NCI-H226 (cell line): ENCODE measurements at regions not wholly inside any gene's neighbourhood (a gene's known extent, or its start where the extent isn't known, plus 50 kb on each side); places are given as distances from the start of the nearest gene placed in this dataset.

Experiments used
- DNase-seq: peaks from one replicate; pipeline ENCODE4 v3.0.0-alpha.2; 2015

GRCh38 chr20:60591172-60591799 is 633.1 kb downstream of the CDH26 start:
- no peak for DNase-seq

- no peak for DNase-seq
These were observed 640.3 kb downstream of the CDH26 start for GRCh38 chr20:60598528-60598927.

GRCh38 chr20:60599381-60599780 is 641.2 kb downstream of the CDH26 start:
- no peak for DNase-seq

DNA sequence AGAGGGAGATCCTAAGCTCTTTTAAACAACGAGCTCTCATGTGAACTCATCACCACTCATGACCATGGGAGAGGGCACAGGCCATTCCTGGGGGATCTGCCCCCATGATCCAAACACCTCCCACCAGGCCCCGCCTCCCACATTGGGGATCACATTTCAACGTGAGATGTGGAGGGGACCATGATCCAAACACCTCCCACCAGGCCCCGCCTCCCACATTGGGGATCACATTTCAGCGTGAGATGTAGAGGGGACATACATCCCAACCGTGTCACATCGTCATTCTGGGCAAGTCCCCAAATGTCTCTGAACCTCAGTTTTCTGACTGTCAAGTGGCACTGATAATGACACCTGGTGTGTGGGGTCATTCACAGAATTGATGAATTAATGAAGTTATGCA is 641.8 kb downstream of the CDH26 start:
- DNase-seq, result no peak

DNA sequence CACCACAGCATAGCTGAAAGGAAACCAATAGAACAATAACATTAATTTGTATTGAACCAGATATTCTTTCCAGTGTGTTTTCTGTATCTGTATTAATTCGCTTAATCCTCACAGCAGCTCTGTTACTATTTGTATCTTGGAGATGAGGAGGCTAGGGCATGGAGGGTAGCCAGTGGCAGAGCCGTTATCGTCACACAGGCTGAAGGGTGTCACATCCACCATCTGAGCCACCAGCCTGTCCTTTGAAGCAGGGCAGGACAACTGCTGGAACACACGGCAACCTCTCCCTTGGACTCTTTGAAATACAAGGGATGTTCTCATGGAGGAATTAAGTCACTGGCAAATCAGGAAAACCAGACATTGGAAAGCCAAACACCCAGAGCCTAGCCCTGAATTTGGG is 628.0 kb upstream of the CDH4 start:
- no peak for DNase-seq

GRCh38 chr20:60627751-60628565 is 624.1 kb upstream of the CDH4 start:
- no peak for DNase-seq

DNA sequence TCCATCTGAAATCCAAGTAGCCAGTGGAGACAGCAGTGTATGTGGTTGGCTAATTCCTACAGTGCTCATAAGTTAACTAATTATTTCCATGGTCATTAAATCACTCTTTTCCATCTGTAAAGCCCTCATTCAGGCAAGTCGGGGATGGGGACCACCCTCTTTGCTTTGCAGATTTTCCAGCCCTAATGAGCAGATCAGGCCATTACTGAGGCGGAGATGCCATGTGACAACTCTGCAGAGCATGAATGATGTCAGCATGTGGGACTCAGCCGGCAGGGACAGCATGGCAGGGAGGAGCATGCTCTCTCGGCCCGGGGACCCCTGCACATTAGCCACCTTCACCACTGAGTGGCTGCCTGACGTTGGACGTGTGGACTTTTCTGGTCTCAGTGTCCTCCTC is 623.3 kb upstream of the CDH4 start:
- DNase-seq, result no peak

- no peak for DNase-seq
These were observed 622.9 kb upstream of the CDH4 start for GRCh38 chr20:60629206-60629605.

DNA sequence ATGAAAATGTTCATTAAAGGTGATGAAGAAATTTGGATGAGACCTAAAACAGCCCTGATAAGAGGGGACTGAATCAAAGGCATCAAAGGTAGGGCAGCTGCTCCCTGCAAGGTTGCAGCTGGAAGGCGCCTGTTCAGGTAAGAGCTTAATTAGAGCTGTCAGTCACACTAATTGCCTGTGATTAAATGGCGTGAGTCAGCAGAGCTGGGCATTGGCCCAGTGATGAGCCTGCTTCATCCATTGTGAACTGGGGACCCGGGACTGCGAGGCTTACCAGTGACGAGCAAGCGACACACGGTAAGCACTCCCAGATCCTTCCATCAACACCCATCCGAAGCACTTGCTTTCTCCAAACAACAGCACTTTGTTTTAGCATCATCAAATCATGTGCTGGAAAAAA is 621.5 kb upstream of the CDH4 start:
- no peak for DNase-seq

- DNase-seq, result no peak
These were observed 620.3 kb upstream of the CDH4 start for GRCh38 chr20:60631585-60632287.

DNA sequence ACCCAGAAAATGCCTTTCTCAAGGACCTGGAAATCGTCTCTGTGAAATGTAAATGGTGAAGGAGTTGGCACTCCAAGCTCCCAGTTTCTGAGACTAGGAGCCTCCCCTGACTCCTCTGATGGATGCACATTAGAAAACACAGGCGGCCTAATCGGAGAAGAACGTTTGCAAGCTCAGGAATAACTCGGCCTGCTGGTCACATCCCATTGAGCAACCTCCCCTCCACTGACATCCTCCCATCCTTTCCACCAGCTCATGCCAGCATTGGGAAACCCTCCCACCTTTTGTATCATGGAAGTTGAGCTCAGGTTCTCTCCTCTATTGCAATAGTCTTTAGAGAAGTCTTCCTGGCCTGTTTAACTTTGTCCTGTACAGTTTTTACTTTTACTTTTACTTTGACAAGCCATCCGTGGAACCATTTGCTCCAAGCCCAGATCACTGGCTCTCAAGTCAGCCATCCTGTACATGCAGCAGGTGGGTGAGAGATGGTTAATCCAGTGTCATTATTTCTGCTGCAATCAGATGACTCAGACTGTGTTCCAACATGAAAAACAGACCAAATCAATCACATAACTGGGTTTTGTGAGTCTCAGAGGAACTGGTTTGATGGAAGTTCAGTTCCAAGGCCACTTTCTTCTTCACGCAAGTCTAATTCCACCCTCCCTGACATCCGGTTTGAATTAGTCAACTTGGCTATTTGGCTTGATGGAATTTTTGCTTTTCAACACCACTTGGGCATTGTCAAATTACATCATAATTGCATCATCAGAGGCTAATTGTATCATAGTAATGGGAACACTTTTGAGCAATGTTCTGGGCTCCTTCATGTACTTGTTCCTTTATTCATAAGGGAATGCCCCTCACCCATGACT is 619.4 kb upstream of the CDH4 start:
- DNase-seq, result no peak

- no peak for DNase-seq
These were observed 617.4 kb upstream of the CDH4 start for GRCh38 chr20:60634491-60635172.

GRCh38 chr20:60636417-60636816 is 615.6 kb upstream of the CDH4 start:
- DNase-seq, result no peak

GRCh38 chr20:60637801-60638200 is 614.3 kb upstream of the CDH4 start:
- DNase-seq, result no peak

- DNase-seq, result no peak
These were observed 613.5 kb upstream of the CDH4 start for GRCh38 chr20:60638430-60639098.

DNA sequence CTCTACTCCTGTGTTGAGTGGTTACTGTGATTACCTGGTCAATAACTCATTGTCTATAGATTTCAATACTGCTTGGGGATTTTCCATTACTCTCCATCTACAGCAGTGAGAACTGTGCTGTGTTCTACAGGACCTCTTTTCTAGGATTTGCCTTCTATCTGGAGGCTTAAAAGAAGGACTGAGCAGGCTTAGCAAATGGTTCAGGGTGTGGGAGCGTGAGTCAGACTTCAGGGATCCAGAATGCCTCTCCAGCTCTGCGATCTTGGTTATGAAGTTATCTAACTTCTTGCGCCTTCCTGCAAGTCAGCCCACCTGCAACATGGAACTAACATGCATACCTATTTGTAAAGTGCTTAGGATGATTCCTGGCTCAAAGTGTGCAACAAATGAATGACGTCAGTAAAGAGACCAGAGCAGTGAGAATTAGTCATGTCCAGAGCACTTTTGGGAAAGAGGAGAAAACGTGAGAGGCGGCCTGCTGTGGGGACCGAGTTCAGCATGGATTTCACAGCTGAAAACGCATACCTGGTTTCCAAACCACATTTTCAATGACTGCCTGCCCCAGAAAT is 610.1 kb upstream of the CDH4 start:
- DNase-seq, result no peak

- no peak for DNase-seq
These were observed 609.5 kb upstream of the CDH4 start for GRCh38 chr20:60642541-60642940.

DNA sequence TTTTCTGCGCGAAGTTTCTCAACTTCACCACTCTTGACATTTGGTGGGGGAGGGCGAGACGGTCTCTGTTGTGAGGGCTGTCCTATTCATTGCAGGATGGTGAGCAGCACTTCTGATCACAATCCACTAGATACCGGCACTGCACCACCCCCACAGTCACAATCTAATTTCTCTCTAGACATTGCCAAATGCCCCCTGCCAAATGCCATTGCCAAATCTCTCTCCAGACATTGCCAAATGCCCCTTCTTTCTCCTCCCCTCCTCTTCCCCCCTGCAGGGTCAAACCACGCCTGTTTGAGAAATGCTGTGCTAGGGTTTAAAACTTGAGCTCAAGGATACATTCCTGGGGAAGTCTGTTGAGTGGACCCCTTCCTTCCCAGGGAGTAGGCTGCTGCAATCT is 603.5 kb upstream of the CDH4 start:
- DNase-seq, result no peak

- no peak for DNase-seq
These were observed 602.5 kb upstream of the CDH4 start for GRCh38 chr20:60649541-60649940.

DNA sequence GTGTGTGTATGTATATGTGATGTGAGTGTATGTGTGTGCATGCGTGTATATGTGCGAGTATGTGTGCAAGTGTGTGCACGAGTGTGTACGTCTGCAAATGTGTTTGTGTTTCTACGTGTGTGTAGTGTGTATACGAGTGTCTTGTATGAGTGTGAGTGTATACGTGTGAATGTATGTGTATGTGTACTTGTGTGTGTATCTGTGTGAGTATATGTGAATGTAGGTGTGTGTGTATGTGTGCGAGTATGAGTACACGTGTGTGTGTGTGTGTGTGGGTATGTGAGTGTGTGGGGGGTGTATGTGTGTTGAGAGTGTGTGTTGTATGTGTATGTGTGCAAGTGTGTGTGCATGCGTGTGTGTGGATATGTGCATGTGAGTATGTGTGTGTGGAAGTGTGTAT is 602.0 kb upstream of the CDH4 start:
- no peak for DNase-seq

DNA sequence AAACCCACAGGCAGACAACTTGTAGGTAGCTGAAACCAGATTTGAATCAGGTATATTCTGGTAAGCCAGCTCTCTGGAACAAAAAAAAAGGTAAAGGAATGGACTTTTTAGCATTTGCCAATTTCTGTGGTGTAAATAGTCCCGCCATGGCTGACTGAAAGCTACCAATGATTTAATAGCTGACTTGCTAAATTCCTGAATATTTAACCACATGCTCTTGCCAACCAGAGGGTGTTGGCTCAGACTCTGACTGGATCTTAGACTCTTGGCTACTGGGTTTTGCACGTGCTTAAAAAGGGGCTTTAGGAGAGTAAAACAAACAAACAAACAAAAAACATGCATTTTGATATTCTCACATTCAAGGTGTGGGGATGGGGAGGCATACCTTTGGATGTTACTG is 600.0 kb upstream of the CDH4 start:
- no peak for DNase-seq

DNA sequence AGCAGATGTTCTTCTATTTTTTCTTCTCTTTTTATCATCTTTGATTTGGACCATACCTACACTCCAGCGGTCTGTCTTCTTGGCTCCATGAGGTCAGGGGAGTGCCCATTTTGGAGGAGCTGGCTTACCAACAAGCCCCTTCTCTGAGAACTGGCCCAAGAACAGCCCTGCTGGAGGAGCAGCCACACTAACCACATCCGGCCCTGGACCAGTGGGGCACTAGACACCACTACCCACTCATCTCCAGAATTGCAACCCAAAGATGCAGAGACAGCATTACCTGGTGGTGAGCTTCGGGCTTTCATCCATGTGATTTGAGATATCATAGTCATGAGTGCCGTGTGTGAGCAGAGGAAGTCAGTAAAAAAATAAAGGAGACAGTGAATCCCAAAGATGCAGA is 599.4 kb upstream of the CDH4 start:
- DNase-seq, result no peak
